ENCODE measurements at regions not wholly inside any gene's neighbourhood (a gene's known extent, or its start where the extent isn't known, plus 50 kb on each side); places are given as distances from the start of the nearest gene placed in this dataset.

DNA sequence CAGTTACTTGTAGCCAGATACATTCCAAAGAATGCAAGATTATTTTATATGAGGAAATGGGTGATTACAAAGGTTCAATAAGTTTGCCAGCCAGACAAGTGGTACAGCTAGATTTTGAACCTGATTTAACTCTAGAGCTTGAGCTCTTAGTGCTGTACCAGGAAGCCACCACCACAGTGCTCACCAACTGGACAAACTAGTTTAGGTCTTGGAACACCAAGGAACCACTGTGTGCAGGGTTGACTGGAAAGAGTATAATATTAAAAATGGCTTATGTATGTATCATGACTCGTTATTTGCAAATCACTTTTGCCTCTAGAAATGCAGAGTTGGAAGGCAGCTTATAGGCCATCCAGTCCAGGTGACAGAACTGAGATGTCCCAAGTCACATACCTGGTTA is 177.2 kb downstream of the TXNL1 start:
- H3K4me3 ChIP-seq (ENCODE audit: low read length), result no peak overlapping the region
- DNase-seq (ENCODE audit: low read depth), result no peak
- TF ChIP-seq, protein P1, sequence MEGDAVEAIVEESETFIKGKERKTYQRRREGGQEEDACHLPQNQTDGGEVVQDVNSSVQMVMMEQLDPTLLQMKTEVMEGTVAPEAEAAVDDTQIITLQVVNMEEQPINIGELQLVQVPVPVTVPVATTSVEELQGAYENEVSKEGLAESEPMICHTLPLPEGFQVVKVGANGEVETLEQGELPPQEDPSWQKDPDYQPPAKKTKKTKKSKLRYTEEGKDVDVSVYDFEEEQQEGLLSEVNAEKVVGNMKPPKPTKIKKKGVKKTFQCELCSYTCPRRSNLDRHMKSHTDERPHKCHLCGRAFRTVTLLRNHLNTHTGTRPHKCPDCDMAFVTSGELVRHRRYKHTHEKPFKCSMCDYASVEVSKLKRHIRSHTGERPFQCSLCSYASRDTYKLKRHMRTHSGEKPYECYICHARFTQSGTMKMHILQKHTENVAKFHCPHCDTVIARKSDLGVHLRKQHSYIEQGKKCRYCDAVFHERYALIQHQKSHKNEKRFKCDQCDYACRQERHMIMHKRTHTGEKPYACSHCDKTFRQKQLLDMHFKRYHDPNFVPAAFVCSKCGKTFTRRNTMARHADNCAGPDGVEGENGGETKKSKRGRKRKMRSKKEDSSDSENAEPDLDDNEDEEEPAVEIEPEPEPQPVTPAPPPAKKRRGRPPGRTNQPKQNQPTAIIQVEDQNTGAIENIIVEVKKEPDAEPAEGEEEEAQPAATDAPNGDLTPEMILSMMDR (conservative IDR thresholded peaks at IDR 0.05; ENCODE audit: low read length), result no peak

DNA sequence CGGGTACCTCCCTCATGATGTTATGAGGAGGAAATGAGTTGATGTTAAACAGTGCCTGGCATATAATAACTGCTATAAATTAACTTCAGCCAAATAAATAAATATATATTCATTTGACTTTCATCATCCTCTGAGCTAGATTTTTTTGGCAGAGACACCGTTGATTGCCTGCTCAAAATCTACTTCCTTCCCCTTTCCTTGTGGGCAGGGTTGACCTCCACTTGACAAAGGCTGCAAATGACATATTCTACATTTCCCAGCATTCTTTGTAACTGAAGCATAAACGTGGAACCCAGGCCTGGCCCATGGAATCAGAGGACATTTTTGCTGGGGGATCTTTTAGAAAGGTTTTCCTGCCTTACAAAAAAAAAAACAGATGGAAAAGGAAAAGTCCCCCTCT is 177.8 kb downstream of the TXNL1 start:
- no peak overlapping the region for H3K4me3 ChIP-seq (ENCODE audit: low read length)
- TF ChIP-seq, protein P1 (conservative IDR thresholded peaks at IDR 0.05; ENCODE audit: low read length), result no peak
- no peak for DNase-seq (ENCODE audit: low read depth)

DNA sequence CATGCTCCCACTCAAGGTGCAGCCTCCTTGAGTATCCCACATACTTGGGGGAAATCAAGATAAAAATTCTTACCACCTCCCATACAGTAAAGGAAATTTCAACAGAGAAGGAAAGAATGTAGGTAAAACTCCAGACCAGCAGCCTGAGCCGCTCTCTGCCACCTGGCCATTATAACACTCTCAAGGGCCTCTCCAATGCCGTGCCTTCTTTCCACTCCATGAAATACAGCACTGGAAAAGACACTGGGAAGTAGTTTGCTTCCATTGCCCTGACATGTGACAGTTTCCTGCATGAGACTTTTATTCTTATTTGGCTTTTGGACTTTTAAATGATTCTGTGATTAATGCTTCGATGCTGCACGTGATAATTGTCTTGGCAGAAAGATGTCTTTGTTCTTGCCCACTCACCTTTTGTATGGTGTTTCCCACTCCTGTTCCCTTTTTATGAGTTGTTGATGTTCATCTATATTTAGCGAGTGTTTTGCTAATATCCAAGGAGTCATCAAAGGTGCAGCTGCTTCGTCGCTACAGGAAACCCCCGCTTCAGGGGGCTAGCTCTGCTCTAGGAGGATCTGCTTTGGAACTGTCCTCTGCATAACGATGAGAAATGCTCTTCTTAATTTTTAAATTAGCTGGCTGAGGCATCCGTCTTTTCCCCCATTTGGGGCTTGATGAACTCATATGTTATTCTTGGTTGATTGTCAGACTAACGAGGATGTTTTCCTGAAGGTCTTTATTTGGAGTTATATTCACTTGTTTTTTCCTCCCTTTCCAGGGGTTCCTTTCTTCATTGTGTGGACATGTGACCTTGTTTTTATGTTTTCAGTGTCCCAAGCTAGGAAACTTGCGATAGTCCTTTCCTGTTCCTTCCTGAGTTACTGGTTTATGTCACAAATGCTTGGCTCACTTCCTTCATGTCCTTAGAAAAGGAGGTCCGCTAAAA is 179.4 kb downstream of the TXNL1 start:
- H3K4me3 ChIP-seq (ENCODE audit: low read length), result no peak overlapping the region
- TF ChIP-seq, protein P1 (conservative IDR thresholded peaks at IDR 0.05; ENCODE audit: low read length), result no peak
- no peak for DNase-seq (ENCODE audit: low read depth)

DNA sequence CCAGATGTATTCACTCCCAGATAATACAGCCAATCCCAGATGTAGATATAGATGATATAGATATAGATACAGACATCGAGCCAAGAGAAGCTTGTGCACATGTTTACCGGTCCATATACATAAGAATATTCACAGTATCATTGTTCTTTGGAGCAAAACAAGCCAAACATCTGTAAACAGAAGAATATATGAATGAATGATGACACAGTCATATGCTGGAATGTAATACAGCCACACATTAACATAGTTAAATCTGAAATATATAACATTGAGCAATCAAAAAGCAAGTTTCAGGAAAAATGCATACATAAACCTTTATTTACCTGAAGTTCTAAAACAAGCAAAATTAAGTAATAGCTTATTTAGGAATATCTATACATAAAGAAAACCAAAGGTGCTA is 182.5 kb downstream of the TXNL1 start:
- no peak for DNase-seq (ENCODE audit: low read depth)
- no peak overlapping the region for H3K4me3 ChIP-seq (ENCODE audit: low read length)
- TF ChIP-seq, protein P1 (conservative IDR thresholded peaks at IDR 0.05; ENCODE audit: low read length), result no peak

DNA sequence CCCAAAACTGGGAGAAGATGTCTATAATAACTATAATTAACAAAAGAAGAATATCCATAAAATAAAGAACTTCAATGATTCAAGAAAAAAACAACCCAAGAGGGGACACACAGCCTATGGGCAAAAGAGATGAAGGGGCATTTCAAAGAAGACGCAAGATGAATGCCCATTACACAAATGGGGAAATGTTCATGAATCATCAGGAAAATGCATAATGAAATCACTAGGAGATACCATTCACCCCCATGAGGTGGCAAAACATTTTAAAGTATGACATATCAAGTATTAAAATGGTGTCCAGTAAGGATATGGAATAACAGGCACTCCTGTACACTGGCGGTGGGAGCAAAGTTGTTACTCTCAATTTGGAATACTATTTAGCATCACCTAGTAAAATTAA is 183.3 kb downstream of the TXNL1 start:
- TF ChIP-seq, protein P1 (conservative IDR thresholded peaks at IDR 0.05; ENCODE audit: low read length), result no peak
- no peak for DNase-seq (ENCODE audit: low read depth)
- no peak overlapping the region for H3K4me3 ChIP-seq (ENCODE audit: low read length)

DNA sequence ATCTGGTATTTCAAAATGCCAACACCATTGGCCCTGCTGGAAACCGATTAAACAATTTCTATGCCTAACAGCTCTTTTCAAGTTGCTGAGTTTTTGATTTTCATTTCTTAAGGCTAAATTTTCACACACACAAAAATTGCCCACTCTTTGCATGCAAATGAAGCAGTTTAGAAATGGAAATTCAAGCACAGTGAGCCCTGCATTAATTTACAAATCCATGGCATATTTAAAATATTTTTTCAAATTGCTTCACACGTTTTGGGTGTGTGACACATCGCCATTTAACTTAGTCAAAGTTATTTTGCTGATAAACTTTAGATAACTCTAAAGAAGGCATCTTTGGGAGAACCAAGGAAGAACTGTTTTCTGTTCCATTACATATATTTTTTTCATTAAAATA is 184.8 kb downstream of the TXNL1 start:
- TF ChIP-seq, protein P1 (conservative IDR thresholded peaks at IDR 0.05; ENCODE audit: low read length), result no peak
- no peak for DNase-seq (ENCODE audit: low read depth)
- no peak overlapping the region for H3K4me3 ChIP-seq (ENCODE audit: low read length)

DNA sequence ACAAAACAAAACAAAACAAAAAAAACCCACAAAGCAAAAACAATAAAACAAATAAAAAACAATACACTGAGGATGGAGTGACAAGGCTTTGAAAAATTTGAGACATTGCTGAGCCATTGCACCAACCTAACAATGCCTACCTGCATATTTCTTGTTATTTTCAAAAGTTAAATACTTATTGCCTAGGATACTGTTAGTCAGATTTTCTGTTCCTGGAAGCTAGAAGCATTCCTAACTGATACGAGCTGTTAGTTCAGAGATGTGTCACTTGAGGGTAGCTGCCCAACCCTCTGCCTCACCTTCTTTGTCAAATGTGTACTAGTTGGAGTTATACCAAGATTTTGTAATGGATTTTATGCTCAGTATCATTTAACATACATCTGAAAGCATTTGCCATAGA is 187.2 kb downstream of the TXNL1 start:
- TF ChIP-seq, protein P1 (conservative IDR thresholded peaks at IDR 0.05; ENCODE audit: low read length), result no peak
- no peak for DNase-seq (ENCODE audit: low read depth)
- no peak overlapping the region for H3K4me3 ChIP-seq (ENCODE audit: low read length)
